Erythroblast (primary cell): ENCODE measurements at regions not wholly inside any gene's neighbourhood (a gene's known extent, or its start where the extent isn't known, plus 50 kb on each side); places are given as distances from the start of the nearest gene placed in this dataset.

Source experiments
- DNase-seq, 2 experiments: peaks; one replicate each; lab custom pipeline; 2025; lab: John Stamatoyannopoulos, UW
- GATA1 ChIP-seq: IDR thresholded peaks from 2 replicates; pipeline ENCODE4 v1.6.1; 2011; ENCODE audit warnings: low read depth, mild to moderate bottlenecking, control low read depth, low read length, moderate library complexity
- POLR2A ChIP-seq: IDR thresholded peaks from 2 replicates; pipeline ENCODE4 v1.6.1; 2011; ENCODE audit warnings: mild to moderate bottlenecking, low read length

DNA sequence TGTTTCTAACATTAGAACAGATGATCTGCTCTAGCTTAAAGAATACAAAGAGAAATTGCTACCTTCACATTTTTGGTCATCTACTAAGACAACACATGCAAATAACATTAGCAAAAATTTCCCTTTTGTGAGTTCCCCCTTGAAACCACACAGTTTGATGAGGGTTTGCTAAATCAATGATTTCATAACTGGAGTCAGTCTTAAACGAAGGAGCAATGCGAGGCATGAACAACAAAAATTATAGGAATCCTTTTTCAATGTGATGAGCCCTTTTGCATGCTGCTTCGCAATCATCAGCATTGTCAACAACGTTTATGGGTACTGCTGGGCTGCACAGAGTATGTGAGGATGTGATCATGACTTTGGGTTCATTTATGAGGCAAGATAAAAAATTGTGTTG, 286.4 kb downstream of the C7orf25 start:
- DNase-seq = no peak
- TF ChIP-seq GATA1 (no peak), POLR2A (no peak)

DNA sequence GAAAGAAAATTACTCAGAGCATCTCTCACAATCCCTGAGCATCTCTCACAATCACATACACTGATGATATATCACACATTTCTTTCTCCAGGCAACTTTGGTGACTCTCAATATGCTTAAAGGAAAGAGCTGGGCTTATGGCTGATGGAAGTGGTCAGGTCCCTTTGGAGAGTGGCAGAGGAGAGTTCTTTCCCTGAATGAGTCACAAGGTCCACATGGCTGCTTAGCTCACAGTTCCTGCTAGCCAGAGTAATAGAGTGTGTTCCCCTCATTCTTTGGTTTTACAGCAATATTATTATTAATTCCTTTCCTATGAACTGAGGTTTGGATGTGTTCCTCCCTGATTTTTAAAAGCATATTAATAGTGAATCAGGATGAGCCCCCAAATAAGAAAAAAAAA, 287.4 kb downstream of the C7orf25 start:
- TF ChIP-seq POLR2A (no peak), GATA1 (no peak)
- DNase-seq = no peak

GRCh38 chr7:42621543-42622219, 290.2 kb downstream of the C7orf25 start:
- no peak for TF ChIP-seq GATA1
- TF ChIP-seq POLR2A = no peak
- no peak for DNase-seq

GRCh38 chr7:42618651-42619360, 293.1 kb downstream of the C7orf25 start:
- DNase-seq = peak in 1 of 2 experiments; percentile 0
- TF ChIP-seq GATA1 = no peak
- no peak for TF ChIP-seq POLR2A

GRCh38 chr7:42617806-42618457, 293.9 kb downstream of the C7orf25 start:
- no peak for DNase-seq
- TF ChIP-seq POLR2A = no peak
- no peak for TF ChIP-seq GATA1

DNA sequence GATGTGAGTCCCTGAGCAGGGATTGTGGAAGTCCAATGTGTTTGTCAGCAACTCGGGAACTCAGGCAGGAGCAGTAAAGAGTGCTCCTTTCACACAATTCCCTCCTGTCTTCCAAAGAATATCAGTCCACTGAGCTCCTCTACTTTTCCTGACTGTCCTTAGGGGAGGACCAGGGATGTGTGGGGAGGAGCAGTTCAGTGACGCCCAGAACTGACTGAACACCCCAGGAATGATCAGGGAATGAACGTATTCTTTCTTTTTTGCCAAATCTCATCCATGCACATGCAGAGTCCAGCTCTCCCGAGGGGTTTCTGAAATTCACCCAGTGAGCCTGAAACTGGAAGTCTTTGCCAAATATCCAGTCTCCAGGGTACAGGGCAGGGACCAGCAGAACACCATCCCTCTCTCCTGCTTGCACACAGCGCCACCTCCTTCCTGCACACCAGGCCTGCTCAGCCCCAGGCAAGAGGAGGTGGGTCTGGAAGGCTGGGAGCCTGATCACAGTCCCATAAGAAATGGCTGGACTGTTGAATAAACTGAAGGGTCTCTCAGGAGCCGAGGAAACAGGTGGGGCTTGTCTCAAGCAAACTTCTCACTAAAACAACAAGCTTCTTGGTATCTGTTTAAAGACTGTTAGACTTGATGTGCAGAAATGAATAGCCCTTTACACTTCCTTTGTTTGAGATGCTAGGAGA, 294.7 kb downstream of the C7orf25 start:
- TF ChIP-seq POLR2A (no peak), GATA1 (no peak)
- no peak for DNase-seq

GRCh38 chr7:42614636-42615035, 297.2 kb downstream of the C7orf25 start:
- TF ChIP-seq POLR2A (no peak), GATA1 (no peak)
- no peak for DNase-seq

GRCh38 chr7:42611961-42612360, 299.9 kb downstream of the C7orf25 start:
- no peak for TF ChIP-seq GATA1
- DNase-seq = no peak

- no peak for DNase-seq
These were observed 300.5 kb downstream of the C7orf25 start for GRCh38 chr7:42611289-42611928.

DNA sequence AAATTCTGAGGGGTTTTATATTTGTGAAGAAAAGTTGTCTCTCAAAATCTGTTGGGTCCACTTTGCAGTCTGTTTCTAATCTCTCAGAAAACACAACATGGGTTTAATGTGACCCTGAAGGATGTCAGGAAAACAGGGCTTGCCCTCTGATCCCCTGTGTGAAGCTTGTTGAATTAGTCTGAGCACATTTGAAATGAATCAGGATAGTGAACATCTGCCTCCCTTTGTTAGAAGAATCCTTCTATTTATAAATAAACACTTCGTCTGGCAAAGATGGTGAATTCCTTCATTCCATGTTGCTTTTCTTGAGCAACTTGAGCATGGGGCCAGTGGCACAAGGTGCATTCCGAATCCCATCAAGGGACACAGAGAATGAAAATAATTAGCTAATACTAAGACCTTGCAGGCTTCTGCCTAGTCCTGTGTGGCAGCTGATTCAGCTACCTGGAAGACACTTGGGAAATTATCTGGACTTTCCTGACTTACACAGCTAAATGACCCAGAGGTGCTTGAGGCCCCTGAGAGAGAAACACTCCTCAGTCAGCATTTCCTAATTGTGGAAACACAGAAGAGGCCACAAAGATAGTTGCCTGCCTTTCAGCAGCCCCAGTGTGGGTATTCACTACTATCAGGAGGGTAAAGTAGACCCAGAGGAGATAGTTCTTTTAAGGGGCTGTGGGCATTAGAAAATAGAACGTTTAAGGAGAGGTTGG, 305.5 kb downstream of the C7orf25 start:
- TF ChIP-seq POLR2A = no peak
- no peak for TF ChIP-seq GATA1
- no peak for DNase-seq

More at GRCh38 chr7:42611289-42611928, 300.5 kb downstream of the C7orf25 start:
- TF ChIP-seq POLR2A = no peak
- no peak for TF ChIP-seq GATA1

DNA sequence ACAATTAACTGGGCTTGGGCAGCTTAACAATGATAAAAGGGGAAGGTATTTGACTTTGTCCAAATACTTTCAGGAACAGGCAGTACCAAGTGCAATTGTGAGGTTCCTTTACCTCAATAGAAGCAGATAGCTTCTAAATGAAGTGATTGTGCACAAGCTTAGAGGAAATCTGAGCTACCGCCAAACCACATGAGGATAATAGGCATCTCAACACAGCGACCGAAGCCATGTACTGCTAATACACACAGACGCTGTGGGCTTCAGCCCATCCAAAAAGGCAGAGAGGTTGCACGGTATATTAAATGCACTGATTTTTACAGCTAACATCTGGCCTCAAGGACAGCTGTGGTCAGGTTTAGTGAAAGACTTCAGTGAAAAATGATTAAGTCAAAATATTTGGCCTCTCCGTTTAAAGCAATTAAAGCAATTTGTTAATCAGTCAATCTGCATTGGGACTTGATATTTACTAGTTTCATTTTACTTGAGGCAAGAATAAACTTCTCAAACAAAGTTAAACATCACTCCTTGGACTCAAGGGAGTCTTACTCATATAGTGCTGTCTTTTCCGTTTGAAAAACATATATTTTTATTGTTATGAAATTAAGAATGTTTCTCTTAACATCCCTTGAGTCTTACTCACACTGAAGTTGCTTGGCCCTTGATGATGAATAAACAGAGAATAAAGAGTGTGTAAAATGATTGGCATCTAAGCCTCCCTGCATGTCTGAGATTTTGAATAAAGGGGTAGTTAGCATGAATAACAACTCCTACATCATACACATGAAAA, 306.3 kb downstream of the C7orf25 start:
- TF ChIP-seq POLR2A (no peak), GATA1 (no peak)
- DNase-seq = no peak

- no peak for DNase-seq
- TF ChIP-seq POLR2A (no peak), GATA1 (no peak)
These were observed 308.4 kb downstream of the C7orf25 start for GRCh38 chr7:42603496-42603895.

DNA sequence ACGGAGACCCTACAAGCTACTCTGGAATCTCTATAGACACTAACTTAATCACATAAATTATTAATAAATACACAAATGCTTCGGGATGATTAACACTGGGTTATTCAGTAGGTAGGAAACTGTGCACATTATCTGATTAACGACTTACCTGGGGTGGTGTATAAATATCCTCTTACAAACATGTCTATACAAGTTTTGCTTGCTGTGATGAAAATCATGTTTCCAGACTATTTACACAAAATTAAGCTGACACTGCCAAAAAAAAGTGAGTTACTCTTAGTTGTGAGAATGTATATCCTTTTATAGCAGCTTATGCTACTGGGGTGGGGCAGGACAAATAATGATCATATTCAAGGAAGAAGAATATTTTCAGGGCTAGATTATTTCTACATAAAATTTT, 314.6 kb downstream of the C7orf25 start:
- no peak for TF ChIP-seq POLR2A
- TF ChIP-seq GATA1 = no peak
- DNase-seq = no peak
